GM11168 (cell line): ENCODE measurements at regions not wholly inside any gene's neighbourhood (a gene's known extent, or its start where the extent isn't known, plus 50 kb on each side); places are given as distances from the start of the nearest gene placed in this dataset.

Experiments used
- in situ Hi-C: fragments of 300-500 bp; cut with MboI; formaldehyde crosslinking; loops from one replicate; pipeline ENCODE4 v1.12.0; 2022; ENCODE audit warnings: low sequenced_read_pairs; ENCODE audit not compliant: unreplicated experiment

DNA sequence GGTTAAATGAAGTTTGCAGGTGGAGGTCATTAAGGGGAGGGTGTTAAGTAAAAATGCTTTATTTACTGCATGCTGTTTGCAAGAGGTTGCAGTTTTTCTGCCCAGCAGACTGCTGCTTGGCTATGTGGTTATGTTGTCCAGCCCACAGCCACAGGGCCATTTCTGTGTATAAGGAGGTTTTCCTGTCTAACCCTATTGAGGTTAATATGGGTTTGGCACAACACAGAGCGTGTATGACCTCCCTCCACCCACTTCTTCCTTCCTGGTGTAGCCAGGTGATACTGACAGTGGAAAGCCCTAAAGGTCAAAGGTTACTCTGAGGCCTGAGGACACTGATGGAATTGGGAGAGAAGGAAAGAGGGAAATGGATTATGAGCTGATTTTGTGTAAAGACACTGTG lies 253.7 kb upstream of the PWP1 start:
- in situ Hi-C loops: no loop called here

DNA sequence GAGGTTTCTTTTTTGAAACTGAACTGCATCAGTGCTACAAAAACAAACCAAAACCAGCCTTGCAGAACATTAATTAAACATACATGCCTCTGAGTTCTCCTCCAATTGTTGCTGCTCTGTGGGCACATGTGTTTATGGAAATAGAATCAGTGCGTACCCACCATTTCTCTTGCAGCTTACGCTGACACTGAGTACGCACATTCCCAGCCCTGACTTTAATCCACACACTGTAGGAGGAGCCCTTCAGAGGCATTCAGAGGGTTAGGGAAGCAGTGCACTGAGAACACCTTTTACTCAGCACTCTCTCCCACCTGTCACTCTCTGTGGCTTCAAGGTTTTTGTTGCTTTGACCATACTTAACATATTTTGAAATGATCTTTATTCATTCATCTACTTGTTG lies 250.5 kb upstream of the PWP1 start:
- in situ Hi-C loops: no loop called here

DNA sequence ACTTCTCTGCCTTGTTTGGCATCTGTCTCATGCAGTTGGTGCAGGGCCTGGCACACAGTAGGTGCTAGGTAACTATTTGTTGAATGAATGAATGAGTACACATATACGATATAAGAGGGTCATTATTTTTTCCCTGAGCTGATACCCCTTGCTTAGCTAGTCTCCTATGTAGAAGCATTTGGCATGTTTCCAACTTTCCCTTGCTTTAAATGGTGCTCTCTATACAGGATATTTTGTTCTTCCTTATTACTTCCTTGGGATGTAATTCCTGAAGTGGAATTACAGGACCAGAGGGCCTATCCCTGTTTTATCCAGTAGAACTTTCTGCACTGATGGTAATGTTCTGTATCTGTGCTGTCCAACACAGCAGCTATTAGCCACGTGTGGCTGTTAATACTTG lies 250.1 kb upstream of the PWP1 start:
- in situ Hi-C loops: no loop called here

DNA sequence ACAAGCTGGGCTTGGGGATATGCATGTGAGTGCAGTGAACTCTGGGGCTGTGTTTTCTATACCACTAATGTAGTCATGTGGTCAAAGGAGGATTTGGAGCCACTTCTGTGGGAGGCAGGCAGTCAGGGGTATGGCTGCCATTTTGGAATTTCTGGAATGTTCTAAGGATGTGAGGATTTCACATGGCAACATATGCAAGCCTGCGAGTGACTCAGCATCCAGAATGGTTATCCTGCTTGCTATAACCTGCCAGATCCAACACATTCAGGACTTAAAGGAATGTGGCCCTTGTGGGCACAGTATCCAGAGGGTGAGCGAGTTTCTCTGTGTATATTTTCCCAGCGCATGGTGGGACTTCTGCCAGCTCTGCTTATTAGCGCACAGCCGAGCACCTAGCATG lies 249.2 kb upstream of the PWP1 start:
- in situ Hi-C loops: no loop called here

GRCh38 chr12:107436836-107437235 lies 248.8 kb upstream of the PWP1 start:
- in situ Hi-C loops: no loop called here

- in situ Hi-C loops: no loop called here
Observed at GRCh38 chr12:107437954-107438353, 247.6 kb upstream of the PWP1 start.

GRCh38 chr12:107439026-107439738 lies 246.4 kb upstream of the PWP1 start:
- in situ Hi-C loops: no loop called here

GRCh38 chr12:107440606-107441005 lies 245.0 kb upstream of the PWP1 start:
- in situ Hi-C loops: no loop called here

- in situ Hi-C loops: no loop called here
Observed at GRCh38 chr12:107441665-107442300, 243.8 kb upstream of the PWP1 start.

- in situ Hi-C loops: no loop called here
Observed at GRCh38 chr12:107442326-107442987, 243.1 kb upstream of the PWP1 start.

DNA sequence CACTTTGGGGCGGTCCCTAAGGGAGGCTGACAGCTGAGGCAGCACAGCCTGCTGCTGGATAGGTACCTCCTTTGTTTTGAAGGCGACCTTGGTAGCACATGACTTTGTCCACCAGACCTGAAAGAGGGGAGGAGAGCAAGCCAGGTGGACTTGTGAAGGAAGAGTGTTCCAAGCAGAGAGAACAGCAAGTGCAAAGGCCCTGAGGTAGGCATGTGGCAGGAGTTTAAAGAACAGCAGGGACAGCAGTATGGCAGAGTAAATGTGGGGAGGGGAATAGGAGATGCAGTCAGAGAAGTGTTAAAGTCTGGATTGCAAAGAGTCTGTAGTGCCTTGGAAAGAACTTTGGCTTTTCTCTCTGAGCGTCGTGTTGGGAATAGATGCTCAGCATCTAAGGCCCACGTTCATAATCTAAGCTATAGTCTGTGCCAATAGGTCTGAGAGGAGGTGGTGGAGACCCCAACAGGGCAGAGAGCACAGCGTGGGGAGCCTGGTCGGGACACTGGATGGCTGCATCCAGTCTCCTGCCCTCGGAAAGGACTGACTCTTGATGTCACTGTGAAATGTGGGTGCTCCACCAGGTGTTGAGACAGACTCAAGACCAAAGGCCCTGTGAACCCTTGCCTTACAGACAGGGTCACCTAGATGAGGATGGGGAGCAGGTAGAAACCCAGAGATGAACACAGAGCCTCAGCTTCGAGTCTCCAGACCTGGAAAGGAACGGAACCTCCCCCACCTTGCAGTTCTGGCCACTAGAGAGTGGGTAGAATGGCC lies 242.1 kb upstream of the PWP1 start:
- in situ Hi-C loops: no loop called here

DNA sequence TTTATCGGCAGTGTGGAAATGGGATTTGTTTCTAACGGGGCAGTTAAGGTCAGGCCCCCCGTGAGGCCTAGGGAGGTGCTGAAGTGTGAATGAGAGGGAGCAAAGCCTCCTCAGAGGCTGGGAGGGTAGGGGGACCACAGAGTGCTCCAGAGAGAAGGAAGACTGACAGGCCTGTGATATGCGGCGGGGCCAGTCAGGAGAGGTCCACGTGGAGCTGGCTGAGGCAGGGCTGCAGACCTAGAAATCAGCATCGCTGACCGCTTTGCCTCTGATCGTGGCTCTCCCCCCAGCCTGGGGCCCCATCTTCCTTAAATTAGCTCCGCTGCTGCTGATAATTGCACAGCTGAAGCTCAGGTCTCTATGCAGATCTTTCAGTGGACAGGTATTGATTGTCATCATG lies 240.8 kb upstream of the PWP1 start:
- in situ Hi-C loops: no loop called here

DNA sequence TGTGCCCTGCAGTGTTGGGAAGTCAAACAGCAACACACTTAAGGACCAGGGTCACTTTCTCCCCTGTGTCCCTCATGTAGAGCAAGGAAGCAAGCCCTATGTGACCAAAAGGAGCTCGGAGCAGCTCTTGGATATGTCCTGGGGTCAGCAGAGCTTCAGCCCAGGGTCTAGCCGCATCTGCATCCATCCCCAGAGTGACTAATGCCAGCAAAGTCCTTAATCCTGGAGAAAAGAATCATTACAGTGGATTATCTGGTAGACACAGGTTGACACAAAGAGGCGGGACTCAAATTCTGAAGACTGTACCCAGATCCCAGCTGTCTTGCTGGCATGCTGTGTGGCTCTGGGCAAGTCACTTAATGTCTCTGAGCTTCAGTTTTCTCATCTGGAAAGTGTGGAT lies 239.1 kb upstream of the PWP1 start:
- in situ Hi-C loops: no loop called here

- in situ Hi-C loops: no loop called here
Observed at GRCh38 chr12:107447336-107447735, 238.3 kb upstream of the PWP1 start.

DNA sequence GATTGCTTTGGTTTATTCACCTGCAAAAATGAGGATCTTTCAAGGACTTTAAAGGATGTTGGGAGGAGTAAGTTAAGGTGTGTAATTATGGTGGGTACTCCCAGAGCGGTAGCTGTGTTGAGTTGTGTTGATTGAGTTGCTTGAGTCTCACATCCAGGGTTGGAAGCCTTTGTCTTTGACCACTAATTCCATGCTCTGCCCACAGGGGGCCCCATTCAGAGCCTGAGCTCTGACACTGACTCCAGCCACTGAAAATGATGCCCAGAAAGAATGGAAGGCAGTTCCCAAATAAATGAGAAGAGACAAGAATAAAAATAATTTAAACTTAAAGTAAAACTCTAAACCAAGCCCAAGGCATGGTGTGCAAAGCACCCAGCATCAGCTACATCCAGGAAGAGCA lies 237.4 kb upstream of the PWP1 start:
- in situ Hi-C loops: no loop called here

DNA sequence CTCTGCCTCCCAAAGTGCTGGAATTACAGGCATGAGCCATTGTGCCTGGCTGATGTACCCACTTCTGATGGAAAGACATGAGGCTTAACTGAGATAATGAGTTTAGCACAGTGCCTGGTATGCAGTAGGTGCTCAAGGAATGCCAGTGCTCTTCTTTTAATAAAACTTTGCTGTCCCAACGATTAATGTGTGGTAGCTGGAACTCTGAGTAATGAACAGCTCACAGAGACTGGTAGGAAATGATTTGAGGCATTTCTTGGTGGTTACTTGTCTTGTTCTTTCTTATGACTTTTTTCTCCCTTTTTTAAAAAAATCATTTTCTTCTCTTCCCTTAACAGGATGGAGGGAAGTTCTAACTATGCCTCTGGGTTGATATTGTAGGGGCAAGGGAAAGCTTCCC lies 235.7 kb upstream of the PWP1 start:
- in situ Hi-C loops: no loop called here

DNA sequence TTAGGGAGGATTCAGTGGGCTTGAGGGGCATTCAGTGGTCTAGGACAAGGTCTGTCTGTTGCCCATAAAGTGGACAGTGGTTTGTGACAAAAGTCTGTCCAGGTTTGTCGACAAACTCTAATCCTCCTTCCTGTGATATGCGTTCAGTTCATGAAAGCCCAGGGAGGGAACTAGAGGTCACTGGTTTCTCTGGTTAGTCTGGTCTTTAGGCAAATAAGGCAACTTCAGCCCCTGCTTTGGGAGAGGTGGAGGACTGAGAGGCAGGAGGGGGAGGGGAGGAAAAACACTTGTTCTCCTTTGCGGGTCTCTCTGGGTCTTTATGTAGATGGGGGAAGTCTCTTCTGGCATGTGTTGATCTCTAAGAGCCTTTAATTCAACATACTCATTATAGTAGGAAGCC lies 235.1 kb upstream of the PWP1 start:
- in situ Hi-C loops: no loop called here

GRCh38 chr12:107451246-107451645 lies 234.4 kb upstream of the PWP1 start:
- in situ Hi-C loops: no loop called here

GRCh38 chr12:107454109-107454830 lies 231.3 kb upstream of the PWP1 start:
- in situ Hi-C loops: no loop called here

- in situ Hi-C loops: no loop called here
Observed at GRCh38 chr12:107457362-107457935, 228.2 kb upstream of the PWP1 start.
